HEK293 (cell line): ENCODE measurements at regions not wholly inside any gene's neighbourhood (a gene's known extent, or its start where the extent isn't known, plus 50 kb on each side); places are given as distances from the start of the nearest gene placed in this dataset.

ENCODE experiments used
- CTCF ChIA-PET: fragments of 350-600 bp; formaldehyde crosslinking; extraction: SDS; loops from one replicate; lab custom pipeline; 2021; ENCODE audit warnings: antibody characterized with exemption; lab: Yijun Ruan, JAX
- POLR2A ChIA-PET: fragments of 300-600 bp; formaldehyde crosslinking; extraction: SDS; loops from one replicate; lab custom pipeline; 2020; ENCODE audit warnings: antibody characterized with exemption, inconsistent platforms; lab: Yijun Ruan, JAX
- H3K27ac ChIP-seq: fragments of 200-500 bp; sonication (Bioruptor generic); 2 replicates; pipeline ENCODE4 v1.5.1; 2014; ENCODE audit warnings: low read depth, low read length, control low read depth, inconsistent platforms; ENCODE audit errors: extremely low read depth
- H3K36me3 ChIP-seq, 2 experiments: fragments of 200-500 bp in 1 of 2; sonication (Bioruptor generic) in 1 of 2; 1 replicate in 1 of 2; 2 replicates in 1 of 2; pipeline ENCODE4 v1.5.1; 2014 to 2017; ENCODE audit warnings: inconsistent platforms in 2 of 2, low read length in 2 of 2; ENCODE audit not compliant: control insufficient read depth in 2 of 2, insufficient read depth in 1 of 2
- H3K4me1 ChIP-seq: fragments of 200-500 bp; sonication (Bioruptor generic); 2 replicates; pipeline ENCODE4 v1.5.1; 2014; ENCODE audit warnings: mild to moderate bottlenecking, low read length, inconsistent platforms; ENCODE audit not compliant: control insufficient read depth, insufficient read depth
- H3K4me3 ChIP-seq: 2 replicates; pipeline ENCODE4 v1.5.1; 2011; ENCODE audit warnings: low read depth, mild to moderate bottlenecking, control low read depth, low read length, moderate library complexity
- H3K9me3 ChIP-seq: fragments of 200-500 bp; sonication (Bioruptor generic); 2 replicates; pipeline ENCODE4 v1.5.1; 2014; ENCODE audit warnings: low read depth, low read length, inconsistent platforms; ENCODE audit not compliant: control insufficient read depth, insufficient read depth
- CTCF ChIP-seq: fragments of 450-650 bp; formaldehyde crosslinking; IDR thresholded peaks from 2 replicates; pipeline ENCODE4 v1.5.1; 2016; ENCODE audit warnings: missing biosample characterization, missing genetic modification characterization
- HOXC10 ChIP-seq: sonication (generic); formaldehyde crosslinking; IDR thresholded peaks from 2 replicates; pipeline ENCODE4 v1.8.1; 2023; ENCODE audit warnings: mild to moderate bottlenecking, missing genetic modification reagents
- KLF1 ChIP-seq: fragments of 450-650 bp; formaldehyde crosslinking; IDR thresholded peaks from 2 replicates; pipeline ENCODE4 v1.5.1; 2016; ENCODE audit warnings: missing biosample characterization, missing genetic modification characterization
- SP3 ChIP-seq: fragments of 450-650 bp; formaldehyde crosslinking; IDR thresholded peaks from 2 replicates; pipeline ENCODE4 v1.5.1; 2016; ENCODE audit warnings: missing biosample characterization, missing genetic modification characterization
- ZFHX2 ChIP-seq: fragments of 450-650 bp; formaldehyde crosslinking; conservative IDR thresholded peaks from 2 replicates; pipeline ENCODE4 v1.5.1; 2016; ENCODE audit warnings: missing biosample characterization, missing genetic modification characterization
- ZNF223 ChIP-seq: fragments of 450-650 bp; formaldehyde crosslinking; IDR thresholded peaks from 2 replicates; pipeline ENCODE4 v1.5.1; 2016; ENCODE audit warnings: missing biosample characterization, missing genetic modification characterization
- ZNF311 ChIP-seq: fragments of 450-650 bp; formaldehyde crosslinking; IDR thresholded peaks from 2 replicates; pipeline ENCODE4 v1.5.1; 2017; ENCODE audit warnings: missing biosample characterization, missing genetic modification characterization, borderline replicate concordance
- ZNF324 ChIP-seq: fragments of 450-650 bp; formaldehyde crosslinking; IDR thresholded peaks from 2 replicates; pipeline ENCODE4 v1.5.1; 2016; ENCODE audit warnings: missing biosample characterization, missing genetic modification characterization
- ZNF426 ChIP-seq: fragments of 450-650 bp; formaldehyde crosslinking; IDR thresholded peaks from 2 replicates; pipeline ENCODE4 v1.5.1; 2017; ENCODE audit warnings: missing biosample characterization, missing genetic modification characterization, mild to moderate bottlenecking, inconsistent platforms, moderate library complexity
- ZNF433 ChIP-seq: fragments of 450-650 bp; formaldehyde crosslinking; IDR thresholded peaks from 2 replicates; pipeline ENCODE4 v1.5.1; 2016; ENCODE audit warnings: missing biosample characterization, missing genetic modification characterization, low read depth
- ZNF449 ChIP-seq: fragments of 450-650 bp; formaldehyde crosslinking; IDR thresholded peaks from 2 replicates; pipeline ENCODE4 v1.5.1; 2017; ENCODE audit warnings: missing biosample characterization, mild to moderate bottlenecking, missing genetic modification characterization, moderate library complexity
- ZNF473 ChIP-seq: fragments of 450-650 bp; formaldehyde crosslinking; IDR thresholded peaks from 2 replicates; pipeline ENCODE4 v1.5.1; 2017; ENCODE audit warnings: missing biosample characterization, missing genetic modification characterization
- ZNF600 ChIP-seq: fragments of 450-650 bp; formaldehyde crosslinking; IDR thresholded peaks from 2 replicates; pipeline ENCODE4 v1.5.1; 2016; ENCODE audit warnings: missing biosample characterization, missing genetic modification characterization
- ZNF654 ChIP-seq: fragments of 450-650 bp; formaldehyde crosslinking; IDR thresholded peaks from 2 replicates; pipeline ENCODE4 v1.5.1; 2016; ENCODE audit warnings: low read depth, missing biosample characterization, missing genetic modification characterization
- ZNF660 ChIP-seq: fragments of 450-650 bp; IDR thresholded peaks from 2 replicates; pipeline ENCODE4 v1.5.1; 2018; ENCODE audit warnings: missing biosample characterization, mild to moderate bottlenecking, missing genetic modification characterization
- ZNF837 ChIP-seq: fragments of 450-650 bp; formaldehyde crosslinking; IDR thresholded peaks from 2 replicates; pipeline ENCODE4 v1.5.1; 2016; ENCODE audit warnings: missing biosample characterization, missing genetic modification characterization
- TF ChIP-seq, protein P1 (sequence below): fragments of 450-650 bp; formaldehyde crosslinking; IDR thresholded peaks from 2 replicates; pipeline ENCODE4 v1.5.1; 2016; ENCODE audit warnings: missing biosample characterization, missing genetic modification characterization
- TF ChIP-seq, protein P2 (sequence below): fragments of 450-650 bp; formaldehyde crosslinking; IDR thresholded peaks from 2 replicates; pipeline ENCODE4 v1.5.1; 2016; ENCODE audit warnings: missing biosample characterization, missing genetic modification characterization

DNA sequence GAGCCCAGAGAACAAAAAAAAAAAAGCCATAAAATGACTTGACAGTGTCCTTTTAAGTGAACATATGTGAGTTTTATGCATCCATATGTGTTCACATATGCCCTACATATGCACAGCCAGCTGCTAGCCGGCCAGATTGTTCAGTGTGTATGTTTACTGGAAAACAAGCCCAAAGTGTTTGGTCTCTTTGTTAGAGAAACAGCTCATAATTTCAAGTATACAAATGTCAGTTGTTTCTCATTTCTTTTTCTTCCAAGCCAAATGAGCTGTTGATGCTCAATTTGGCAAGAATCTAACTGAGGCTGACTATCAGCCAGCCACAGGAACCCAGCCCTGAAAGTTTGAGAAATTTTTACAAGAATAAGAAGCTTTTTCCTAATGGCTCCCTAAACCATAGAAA is 60.8 kb upstream of the TSPAN8 start:
- H3K4me1 ChIP-seq: no peaks in the 10 kb centered on the region
- no peak overlapping the region for H3K27ac ChIP-seq
- no peak overlapping the region for H3K4me3 ChIP-seq
- ChIA-PET CTCF (interaction anchor here (0.6 to 2.2 kb wide), 7 partner anchors 45 to 1067 kb away, joined by 3 to 7 read pairs (median 4); no protein-coding TSS in a partner anchor), POLR2A (no interaction called here)
- no peaks in the 10 kb centered on the region for H3K36me3 ChIP-seq
- no peaks in the 10 kb centered on the region for H3K9me3 ChIP-seq
- TF ChIP-seq ZNF311 (tag by site-specific recombination) (no peak), HOXC10 (CRISPR knock-in tag) (no peak), KLF1 (tag by site-specific recombination) (no peak), ZNF473 (tag by site-specific recombination) (no peak)

- ChIA-PET CTCF (interaction anchor here (0.6 to 2.2 kb wide), 8 partner anchors 57 to 1388 kb away, joined by 3 to 7 read pairs (median 6); no protein-coding TSS in a partner anchor), POLR2A (no interaction called here)
- no peaks in the 10 kb centered on the region for H3K36me3 ChIP-seq
These were observed 59.2 kb upstream of the TSPAN8 start for GRCh38 chr12:71216725-71217579.

More at GRCh38 chr12:71216725-71217579, 59.2 kb upstream of the TSPAN8 start:
- no peak overlapping the region for H3K27ac ChIP-seq
- TF ChIP-seq ZNF449 (tag by site-specific recombination) (no peak), ZNF324 (tag by site-specific recombination) (no peak), ZNF426 (no peak), ZNF433 (tag by site-specific recombination) (no peak), CTCF (tag by site-specific recombination) (0 out of 2 replicates have a peak, but pooled peaks have one; percentile 39), ZNF600 (tag by site-specific recombination) (no peak), SP3 (tag by site-specific recombination) (no peak), ZNF660 (0 out of 2 replicates have a peak, but pooled peaks have one; percentile 33), ZNF223 (tag by site-specific recombination) (no peak), ZFHX2 (tag by site-specific recombination) (no peak), ZNF837 (tag by site-specific recombination) (no peak), ZNF654 (peak; percentile 55)
- TF ChIP-seq, protein P1, sequence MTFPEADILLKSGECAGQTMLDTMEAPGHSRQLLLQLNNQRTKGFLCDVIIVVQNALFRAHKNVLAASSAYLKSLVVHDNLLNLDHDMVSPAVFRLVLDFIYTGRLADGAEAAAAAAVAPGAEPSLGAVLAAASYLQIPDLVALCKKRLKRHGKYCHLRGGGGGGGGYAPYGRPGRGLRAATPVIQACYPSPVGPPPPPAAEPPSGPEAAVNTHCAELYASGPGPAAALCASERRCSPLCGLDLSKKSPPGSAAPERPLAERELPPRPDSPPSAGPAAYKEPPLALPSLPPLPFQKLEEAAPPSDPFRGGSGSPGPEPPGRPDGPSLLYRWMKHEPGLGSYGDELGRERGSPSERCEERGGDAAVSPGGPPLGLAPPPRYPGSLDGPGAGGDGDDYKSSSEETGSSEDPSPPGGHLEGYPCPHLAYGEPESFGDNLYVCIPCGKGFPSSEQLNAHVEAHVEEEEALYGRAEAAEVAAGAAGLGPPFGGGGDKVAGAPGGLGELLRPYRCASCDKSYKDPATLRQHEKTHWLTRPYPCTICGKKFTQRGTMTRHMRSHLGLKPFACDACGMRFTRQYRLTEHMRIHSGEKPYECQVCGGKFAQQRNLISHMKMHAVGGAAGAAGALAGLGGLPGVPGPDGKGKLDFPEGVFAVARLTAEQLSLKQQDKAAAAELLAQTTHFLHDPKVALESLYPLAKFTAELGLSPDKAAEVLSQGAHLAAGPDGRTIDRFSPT (tag by site-specific recombination): no peak
- TF ChIP-seq, protein P2, sequence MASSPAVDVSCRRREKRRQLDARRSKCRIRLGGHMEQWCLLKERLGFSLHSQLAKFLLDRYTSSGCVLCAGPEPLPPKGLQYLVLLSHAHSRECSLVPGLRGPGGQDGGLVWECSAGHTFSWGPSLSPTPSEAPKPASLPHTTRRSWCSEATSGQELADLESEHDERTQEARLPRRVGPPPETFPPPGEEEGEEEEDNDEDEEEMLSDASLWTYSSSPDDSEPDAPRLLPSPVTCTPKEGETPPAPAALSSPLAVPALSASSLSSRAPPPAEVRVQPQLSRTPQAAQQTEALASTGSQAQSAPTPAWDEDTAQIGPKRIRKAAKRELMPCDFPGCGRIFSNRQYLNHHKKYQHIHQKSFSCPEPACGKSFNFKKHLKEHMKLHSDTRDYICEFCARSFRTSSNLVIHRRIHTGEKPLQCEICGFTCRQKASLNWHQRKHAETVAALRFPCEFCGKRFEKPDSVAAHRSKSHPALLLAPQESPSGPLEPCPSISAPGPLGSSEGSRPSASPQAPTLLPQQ (tag by site-specific recombination): no peak
- no peaks in the 10 kb centered on the region for H3K4me1 ChIP-seq
- H3K4me3 ChIP-seq: no peak overlapping the region
- no peaks in the 10 kb centered on the region for H3K9me3 ChIP-seq
